ENCODE measurements at regions not wholly inside any gene's neighbourhood (a gene's known extent, or its start where the extent isn't known, plus 50 kb on each side); places are given as distances from the start of the nearest gene placed in this dataset.

DNA sequence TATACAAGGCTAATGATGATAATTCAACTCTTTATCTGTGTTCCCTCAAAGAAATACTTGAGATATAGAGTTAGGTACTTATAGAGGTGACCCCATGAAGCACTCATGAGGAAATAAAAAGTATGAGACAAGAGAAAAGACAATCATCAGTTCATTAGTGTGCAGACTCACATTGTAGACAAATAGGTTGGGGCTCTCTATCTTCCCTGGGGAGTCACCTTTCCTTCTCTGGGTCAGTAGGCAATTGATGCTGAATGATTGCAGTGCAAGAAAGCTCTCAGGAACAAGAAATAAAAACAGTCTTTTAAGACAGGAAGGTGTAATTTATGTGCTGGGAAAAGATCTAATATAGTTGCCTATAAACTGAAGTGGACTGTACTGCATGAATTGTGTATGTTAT is 1357.6 kb upstream of the EPHA6 start (continued):
- TF ChIP-seq TEAD4 (IDR thresholded peaks at IDR 0.05; ENCODE audit: low read depth, low read length) = no peak
- TF ChIP-seq, protein P1, sequence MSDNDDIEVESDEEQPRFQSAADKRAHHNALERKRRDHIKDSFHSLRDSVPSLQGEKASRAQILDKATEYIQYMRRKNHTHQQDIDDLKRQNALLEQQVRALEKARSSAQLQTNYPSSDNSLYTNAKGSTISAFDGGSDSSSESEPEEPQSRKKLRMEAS (IDR thresholded peaks at IDR 0.05) = no peak
- TF ChIP-seq HDAC2 (IDR thresholded peaks at IDR 0.05; ENCODE audit: borderline replicate concordance in 1 of 2, low read depth in 2 of 2, low read length in 2 of 2) = no peak

Data from H1 (cell line).